Upper lobe of left lung (tissue), 4 donors: ENCODE measurements at regions not wholly inside any gene's neighbourhood (a gene's known extent, or its start where the extent isn't known, plus 50 kb on each side); places are given as distances from the start of the nearest gene placed in this dataset.

Experiments
- POLR2A ChIP-seq, 4 donors: fragments of 450-650 bp; IDR thresholded peaks; one replicate each; pipeline ENCODE4 v1.5.1; 2016 to 2017; ENCODE audit warnings: antibody characterized with exemption in 4 of 4, mild to moderate bottlenecking in 2 of 4
- TF ChIP-seq, protein P1 (sequence below), 6 experiments: fragments of 450-650 bp in 4 of 6; fragments of 200-600 bp in 2 of 6; sonication (generic) in 2 of 6; IDR thresholded peaks; one replicate each; pipeline ENCODE4 v1.5.1; 2016 to 2019; ENCODE audit warnings: antibody characterized with exemption in 6 of 6

- TF ChIP-seq POLR2A (IDR thresholded peaks at IDR 0.05), result no peak
- TF ChIP-seq, protein P1, sequence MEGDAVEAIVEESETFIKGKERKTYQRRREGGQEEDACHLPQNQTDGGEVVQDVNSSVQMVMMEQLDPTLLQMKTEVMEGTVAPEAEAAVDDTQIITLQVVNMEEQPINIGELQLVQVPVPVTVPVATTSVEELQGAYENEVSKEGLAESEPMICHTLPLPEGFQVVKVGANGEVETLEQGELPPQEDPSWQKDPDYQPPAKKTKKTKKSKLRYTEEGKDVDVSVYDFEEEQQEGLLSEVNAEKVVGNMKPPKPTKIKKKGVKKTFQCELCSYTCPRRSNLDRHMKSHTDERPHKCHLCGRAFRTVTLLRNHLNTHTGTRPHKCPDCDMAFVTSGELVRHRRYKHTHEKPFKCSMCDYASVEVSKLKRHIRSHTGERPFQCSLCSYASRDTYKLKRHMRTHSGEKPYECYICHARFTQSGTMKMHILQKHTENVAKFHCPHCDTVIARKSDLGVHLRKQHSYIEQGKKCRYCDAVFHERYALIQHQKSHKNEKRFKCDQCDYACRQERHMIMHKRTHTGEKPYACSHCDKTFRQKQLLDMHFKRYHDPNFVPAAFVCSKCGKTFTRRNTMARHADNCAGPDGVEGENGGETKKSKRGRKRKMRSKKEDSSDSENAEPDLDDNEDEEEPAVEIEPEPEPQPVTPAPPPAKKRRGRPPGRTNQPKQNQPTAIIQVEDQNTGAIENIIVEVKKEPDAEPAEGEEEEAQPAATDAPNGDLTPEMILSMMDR (IDR thresholded peaks at IDR 0.05), result no peak
These were observed 482.5 kb downstream of the STK39 start for GRCh38 chr2:167764772-167765341.
